ENCODE measurements at regions not wholly inside any gene's neighbourhood (a gene's known extent, or its start where the extent isn't known, plus 50 kb on each side); places are given as distances from the start of the nearest gene placed in this dataset.
"Not testable (repeated sequence)": the region's sequence is repeated elsewhere in the genome, so short reads cannot be mapped to it uniquely, and the experiment has no call there.

DNA sequence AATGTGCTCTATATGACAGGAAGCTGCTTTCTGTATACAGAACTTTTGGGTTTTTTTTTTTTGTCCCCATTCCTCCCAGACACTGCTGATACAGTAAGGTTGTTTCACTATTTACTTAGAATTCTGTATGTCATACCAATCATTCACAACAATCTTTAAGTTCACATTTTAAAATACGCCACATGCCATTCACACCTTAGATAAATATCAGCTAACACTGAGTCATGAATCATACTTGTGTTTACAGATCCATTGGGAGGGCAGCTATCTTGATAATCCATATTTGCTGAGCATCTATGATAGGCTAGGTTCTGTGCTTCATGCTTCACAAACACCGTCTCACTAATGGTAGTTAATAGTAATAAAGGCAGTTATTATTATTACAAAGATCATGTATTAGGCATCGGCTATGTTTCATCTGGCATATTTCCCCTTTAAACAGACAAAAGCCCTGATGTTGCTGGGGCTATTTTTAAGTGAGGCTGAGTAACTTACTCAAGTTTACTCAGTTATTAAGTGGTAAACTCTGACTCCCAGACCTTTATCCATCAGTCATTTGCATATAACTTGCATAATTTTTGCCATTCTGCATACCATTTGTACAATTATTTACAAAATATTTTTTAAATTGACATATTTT, 152.2 kb upstream of the HMHB1 start:
- DNase-seq, result no peak

DNA sequence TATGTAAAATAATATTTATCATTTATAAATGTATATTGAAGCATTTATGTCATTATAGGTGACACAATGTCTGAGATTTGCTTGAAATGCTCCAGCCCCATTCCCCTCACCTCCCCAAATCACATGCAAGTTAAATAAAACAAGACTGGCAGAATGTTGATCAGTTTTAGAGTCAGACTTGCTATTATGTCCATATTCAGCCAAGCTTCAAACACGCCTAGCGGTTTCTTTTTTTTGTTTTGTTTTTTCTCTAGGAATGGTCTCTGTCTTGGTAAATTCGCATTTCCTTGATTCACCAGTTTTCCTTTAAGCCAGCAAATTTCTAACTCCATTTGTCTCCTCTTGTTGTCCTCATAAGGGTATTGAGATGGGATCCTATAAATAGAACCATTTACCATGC, 153.0 kb upstream of the HMHB1 start:
- no peak for DNase-seq

DNA sequence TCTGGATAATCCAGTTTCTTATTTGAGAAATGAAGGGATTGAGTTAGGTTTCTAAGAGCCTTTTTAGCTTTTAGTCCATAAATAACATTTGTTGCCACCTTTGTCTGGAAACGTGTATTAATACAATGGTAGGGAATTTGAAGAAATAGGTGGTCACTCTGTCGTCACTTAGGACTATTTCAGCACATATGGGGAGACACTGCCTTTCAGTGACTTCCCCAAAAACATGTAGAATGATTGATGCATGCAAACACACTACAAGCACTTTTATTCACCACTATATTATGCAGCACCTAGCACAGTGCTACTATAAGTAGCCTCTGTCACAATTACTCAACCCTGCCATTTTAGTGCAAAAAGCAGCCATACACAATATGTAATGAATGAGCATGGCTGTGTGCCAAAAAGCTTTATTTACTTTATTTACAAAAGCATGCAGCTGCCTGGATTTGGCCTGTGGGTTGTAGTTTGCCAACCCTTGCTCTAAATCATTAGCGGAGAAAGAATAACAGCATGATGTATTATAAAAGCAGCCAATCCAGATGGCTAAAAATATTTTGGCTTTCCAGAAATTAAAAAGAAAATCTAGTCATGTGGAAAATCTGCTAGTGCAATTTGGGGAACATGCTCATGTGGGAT, 154.2 kb upstream of the HMHB1 start:
- no peak for DNase-seq

GRCh38 chr5:143653766-143654282, 158.1 kb upstream of the HMHB1 start:
- DNase-seq, result no peak

- no peak for DNase-seq
Observed at GRCh38 chr5:143653256-143653655, 158.7 kb upstream of the HMHB1 start.

DNA sequence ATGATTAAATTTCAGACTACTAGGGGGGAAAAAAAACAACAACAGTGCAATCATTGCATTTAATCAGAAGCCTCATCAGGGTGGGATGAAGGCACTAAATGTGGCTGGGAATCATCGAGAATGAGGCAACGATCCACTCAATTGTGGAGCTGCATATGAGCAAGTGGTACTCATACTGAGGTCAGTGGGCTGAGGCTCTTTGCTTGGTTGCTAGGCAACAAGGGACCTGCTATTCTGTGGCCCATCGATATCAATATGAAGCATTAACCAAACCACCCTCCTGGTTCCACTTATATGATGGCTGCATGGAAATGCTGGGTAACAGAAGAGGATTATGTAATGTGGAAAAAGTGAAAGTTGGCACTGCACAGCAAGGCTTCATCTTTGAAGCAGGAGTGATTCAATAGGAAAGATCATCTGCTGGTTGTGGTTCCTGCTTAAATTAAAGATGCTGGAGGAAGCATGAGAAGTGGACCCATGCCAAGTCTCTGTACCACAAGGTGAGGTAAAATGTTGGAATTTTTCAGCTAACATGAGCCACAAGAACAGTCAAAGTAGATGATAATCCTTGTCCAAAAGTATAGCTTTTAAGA, 159.8 kb upstream of the HMHB1 start:
- DNase-seq, result no peak

- no peak for DNase-seq
Observed at GRCh38 chr5:143649937-143650621, 161.9 kb upstream of the HMHB1 start.

- peak; percentile 7 to 11 for DNase-seq
Observed at GRCh38 chr5:143648696-143649095, 163.3 kb upstream of the HMHB1 start.

DNA sequence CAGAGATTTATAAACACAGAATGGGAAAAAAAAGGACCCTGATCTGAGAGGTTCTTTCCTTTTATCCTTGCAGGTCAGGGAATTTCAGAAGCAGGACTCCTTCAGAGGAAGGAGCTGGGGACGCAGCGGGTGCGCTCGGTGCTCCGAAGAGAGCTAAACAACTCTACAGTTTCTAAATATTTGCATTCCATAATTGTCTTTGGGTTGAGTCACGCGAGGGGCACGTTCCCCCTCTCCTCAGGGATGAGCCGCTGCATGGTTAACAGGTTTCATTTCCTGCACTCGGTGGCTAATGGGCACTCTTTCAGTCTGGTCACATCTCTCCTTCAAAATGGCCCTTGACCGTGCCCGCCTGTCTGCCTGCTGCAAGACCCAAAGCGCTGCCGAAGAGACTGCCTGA, 165.0 kb upstream of the HMHB1 start:
- DNase-seq, result no peak

GRCh38 chr5:143645356-143645755, 166.6 kb upstream of the HMHB1 start:
- DNase-seq, result no peak

GRCh38 chr5:143644727-143645126, 167.2 kb upstream of the HMHB1 start:
- DNase-seq, result no peak

GRCh38 chr5:143642791-143643190, 169.2 kb upstream of the HMHB1 start:
- no peak for DNase-seq

DNA sequence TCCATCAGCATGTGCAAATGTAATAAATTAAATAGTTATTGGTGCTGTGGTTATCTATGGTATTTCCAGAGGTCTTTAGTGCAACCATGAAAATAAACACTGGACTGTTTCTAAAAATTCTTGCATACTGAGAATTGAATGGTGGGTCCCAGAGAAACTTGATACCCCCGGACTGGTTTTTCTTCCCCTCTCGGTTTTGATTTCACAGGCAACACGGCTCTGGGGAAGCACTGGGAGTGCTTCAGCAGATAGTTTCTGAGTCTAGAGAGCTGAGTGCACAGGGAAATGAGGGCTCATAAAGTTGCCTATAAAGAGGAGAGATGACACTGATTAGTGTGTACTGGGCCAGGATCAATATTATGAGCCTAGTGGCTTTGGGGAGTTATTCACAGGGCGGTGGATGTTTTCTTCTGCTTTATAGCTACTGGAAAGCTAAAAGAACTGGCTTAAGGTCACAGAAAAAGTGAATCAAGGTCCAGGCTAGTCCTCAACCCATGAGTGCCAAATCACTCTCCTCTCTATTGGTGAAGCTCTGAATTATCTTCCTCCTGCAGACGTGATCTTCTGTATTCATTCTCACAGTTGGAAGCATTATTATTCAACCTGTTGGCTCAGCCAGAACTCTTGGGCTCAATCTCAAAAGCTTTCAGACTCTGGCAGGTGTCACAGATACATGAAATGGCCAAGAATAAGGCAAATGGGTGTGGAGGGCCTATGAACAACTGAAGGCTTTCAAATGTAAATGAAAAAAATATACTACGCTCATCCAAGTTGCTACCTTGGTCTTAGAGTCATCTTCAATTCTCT, 170.2 kb upstream of the HMHB1 start:
- no peak for DNase-seq

DNA sequence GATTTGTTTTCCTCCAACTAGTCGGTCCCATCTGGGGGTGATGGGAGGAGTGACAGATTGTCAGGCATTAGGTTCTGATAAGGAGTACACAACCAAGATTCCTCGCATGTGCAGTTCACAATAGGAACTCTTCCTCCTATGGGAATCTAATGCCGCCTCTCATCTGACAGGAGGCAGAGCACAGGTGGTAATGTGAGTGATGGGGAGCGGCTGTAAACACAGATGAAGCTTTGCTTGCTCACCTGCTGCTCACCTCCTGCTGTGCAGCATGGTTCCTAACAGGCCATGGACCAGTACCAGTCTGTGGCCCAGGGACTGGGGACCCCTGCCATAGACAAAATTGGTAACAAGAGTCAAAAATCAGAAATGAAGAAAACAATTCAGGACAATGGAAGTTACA, 173.3 kb upstream of the HMHB1 start:
- no peak for DNase-seq

- no peak for DNase-seq
Observed at GRCh38 chr5:143636931-143637528, 174.9 kb upstream of the HMHB1 start.

DNA sequence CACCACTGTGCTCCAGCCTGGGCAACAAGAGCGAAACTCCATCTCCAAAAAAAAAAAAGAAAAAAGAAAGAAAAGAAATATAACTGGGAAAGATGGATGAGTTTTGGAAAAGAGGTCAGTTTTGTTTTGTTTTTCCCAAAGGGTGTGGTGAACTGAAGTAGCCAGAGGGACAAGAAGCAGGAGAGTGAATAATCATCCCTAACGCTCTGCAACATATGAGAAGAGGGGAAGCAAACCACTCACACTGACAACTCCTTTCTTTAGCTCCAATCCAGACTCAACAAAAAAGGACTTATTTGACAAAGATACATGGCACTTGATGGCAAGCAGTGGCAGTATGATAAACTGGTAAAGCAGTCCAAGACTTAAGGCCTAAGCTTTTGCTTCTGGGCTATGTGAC, 176.1 kb upstream of the HMHB1 start:
- DNase-seq, result no peak

GRCh38 chr5:143635146-143635752, 176.7 kb upstream of the HMHB1 start:
- DNase-seq, result no peak

- no peak for DNase-seq
Observed at GRCh38 chr5:143634689-143635088, 177.3 kb upstream of the HMHB1 start.

DNA sequence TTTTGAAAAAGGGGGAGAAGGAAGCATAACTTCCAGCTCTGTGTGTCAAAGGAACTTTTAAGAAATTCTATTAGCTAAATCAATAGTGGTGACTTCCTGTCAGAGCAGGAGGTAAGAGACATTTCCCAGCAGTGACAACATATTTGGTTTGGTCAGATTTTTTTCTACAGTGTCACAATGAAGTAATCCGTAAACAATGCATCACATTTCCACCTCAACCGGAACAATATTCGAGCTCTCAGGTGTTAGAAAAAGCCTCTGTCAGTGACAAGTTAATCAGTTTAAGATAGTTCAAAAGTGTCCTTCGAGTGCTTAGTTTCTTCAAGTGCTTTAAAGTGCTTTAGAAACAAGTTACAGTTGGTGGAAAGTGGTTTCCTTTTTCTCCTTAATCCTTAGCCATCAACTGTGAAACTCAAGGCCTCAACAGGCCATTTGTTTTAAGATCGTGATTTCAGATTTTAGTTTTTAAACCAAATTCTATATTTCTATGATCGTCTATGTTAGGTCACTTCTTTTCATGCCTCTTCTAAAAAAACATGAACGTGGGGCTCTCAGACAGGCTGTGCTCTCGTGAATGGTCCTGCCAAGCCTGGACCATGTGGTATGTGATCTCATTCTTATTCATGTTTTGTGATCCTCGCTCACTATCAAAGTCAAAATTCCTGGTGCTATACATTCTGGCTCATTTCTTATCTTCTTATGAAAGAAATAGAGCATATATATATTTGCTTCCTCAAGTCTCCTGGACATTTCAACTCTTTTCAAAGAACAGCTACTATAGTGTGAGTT, 181.9 kb upstream of the HMHB1 start:
- DNase-seq, result no peak

DNA sequence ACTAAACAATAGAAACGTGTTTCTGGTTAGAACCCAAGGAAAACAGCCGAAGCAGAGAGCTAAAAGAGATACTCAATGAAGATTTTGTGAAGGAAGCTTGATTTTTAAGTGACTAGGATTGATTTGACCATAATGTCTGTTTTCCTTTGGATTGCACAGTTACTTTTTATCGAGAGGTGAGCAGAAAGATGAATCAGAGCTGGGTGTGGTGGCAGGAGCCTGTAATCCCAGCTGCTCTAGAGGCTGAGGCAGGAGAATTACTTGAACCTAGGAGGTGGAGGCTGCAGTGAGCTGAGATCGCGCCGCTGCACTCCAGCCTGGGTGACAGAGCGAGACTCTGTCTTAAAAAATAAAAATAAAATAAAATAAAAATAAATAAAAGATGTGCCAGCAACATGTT, 186.9 kb upstream of the HMHB1 start:
- DNase-seq, result not testable (repeated sequence)

DNA sequence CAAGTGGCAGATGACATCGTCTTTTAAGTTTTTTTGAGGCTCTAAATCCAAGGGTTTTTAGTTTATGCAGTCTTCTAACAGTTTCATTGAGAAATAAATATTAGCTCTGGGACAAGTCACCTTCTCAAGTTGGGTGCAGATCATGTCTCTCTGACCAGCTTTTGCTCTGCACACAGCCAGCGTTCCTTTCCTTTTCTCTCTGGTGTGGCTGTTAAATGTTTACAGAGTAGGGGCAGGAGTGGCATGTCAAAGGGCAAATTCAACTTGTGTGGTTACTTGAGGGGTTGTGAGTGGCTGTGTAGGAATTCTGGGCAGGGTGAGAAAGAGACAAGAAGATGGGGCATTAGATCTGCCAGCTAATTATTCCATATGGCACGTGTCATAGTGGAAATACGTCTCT, 187.5 kb upstream of the HMHB1 start:
- no peak for DNase-seq
